ENCODE measurements at regions not wholly inside any gene's neighbourhood (a gene's known extent, or its start where the extent isn't known, plus 50 kb on each side); places are given as distances from the start of the nearest gene placed in this dataset.

GRCh38 chr15:60152386-60152785 lies 148.3 kb downstream of the FOXB1 start:
- TF ChIP-seq POLR2AphosphoS5 (IDR thresholded peaks at IDR 0.05; ENCODE audit: low read depth, low read length) = no peak
- no peak for TF ChIP-seq TAF1 (IDR thresholded peaks at IDR 0.05; ENCODE audit: borderline replicate concordance, low read depth, low read length)
- no peak for TF ChIP-seq POLR2A (IDR thresholded peaks at IDR 0.05; ENCODE audit: low read depth, low read length)
